Effector memory CD4-positive, alpha-beta T cell (primary cell): ENCODE measurements at regions not wholly inside any gene's neighbourhood (a gene's known extent, or its start where the extent isn't known, plus 50 kb on each side); places are given as distances from the start of the nearest gene placed in this dataset.
"Not testable (repeated sequence)": the region's sequence is repeated elsewhere in the genome, so short reads cannot be mapped to it uniquely, and the experiment has no call there.

Source experiments
- DNase-seq, 3 donors: peaks; one replicate each; pipeline ENCODE4 v3.0.0-alpha.2; 2020
- H3K27ac ChIP-seq: 2 replicates; pipeline ENCODE4 v1.7.0; 2013; ENCODE audit warnings: mild to moderate bottlenecking, low read length, moderate library complexity; ENCODE audit not compliant: insufficient read depth, poor library complexity, severe bottlenecking
- H3K27me3 ChIP-seq: replicated peaks from 2 replicates; pipeline ENCODE4 v1.7.0; 2013; ENCODE audit warnings: mild to moderate bottlenecking, low read length; ENCODE audit not compliant: insufficient read depth, control insufficient read depth, poor library complexity, severe bottlenecking
- H3K36me3 ChIP-seq: 2 replicates; pipeline ENCODE4 v1.7.0; 2013; ENCODE audit warnings: mild to moderate bottlenecking, low read length, moderate library complexity; ENCODE audit not compliant: control insufficient read depth, insufficient read depth
- H3K4me1 ChIP-seq: 2 replicates; pipeline ENCODE4 v1.7.0; 2013; ENCODE audit warnings: low read length, mild to moderate bottlenecking; ENCODE audit not compliant: control insufficient read depth, insufficient read depth, poor library complexity, severe bottlenecking
- H3K4me3 ChIP-seq: 2 replicates; pipeline ENCODE4 v1.7.0; 2013; ENCODE audit warnings: low read length, low read depth, mild to moderate bottlenecking; ENCODE audit not compliant: insufficient read depth, poor library complexity, severe bottlenecking
- H3K9me3 ChIP-seq: 2 replicates; pipeline ENCODE4 v1.7.0; 2013; ENCODE audit warnings: mild to moderate bottlenecking, low read length, moderate library complexity; ENCODE audit not compliant: control insufficient read depth

DNA sequence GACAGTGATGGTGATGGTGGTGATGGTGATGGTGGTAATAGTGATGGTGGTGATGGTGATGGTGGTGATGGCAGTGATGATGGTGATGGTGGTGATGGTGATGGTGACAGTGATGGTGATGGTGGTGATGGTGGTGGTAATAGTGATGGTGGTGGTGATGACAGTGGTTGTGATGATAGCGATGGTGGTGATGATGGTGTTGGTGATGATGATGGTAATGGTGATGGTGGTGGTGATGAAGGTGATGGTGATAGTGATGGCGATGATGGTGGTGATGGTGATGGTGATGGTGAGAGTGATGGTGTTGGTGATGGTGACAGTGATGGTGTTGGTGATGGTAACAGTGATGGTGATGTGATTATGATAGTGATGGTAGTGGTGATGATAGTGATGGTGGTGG is 94.3 kb downstream of the ASB1 start:
- no peaks in the 10 kb centered on the region for H3K9me3 ChIP-seq
- H3K27ac ChIP-seq = no peak overlapping the region
- DNase-seq = no peak
- H3K4me3 ChIP-seq = no peak overlapping the region
- H3K27me3 ChIP-seq = no peaks in the 10 kb centered on the region
- no peaks in the 10 kb centered on the region for H3K36me3 ChIP-seq
- H3K4me1 ChIP-seq = no peaks in the 10 kb centered on the region

DNA sequence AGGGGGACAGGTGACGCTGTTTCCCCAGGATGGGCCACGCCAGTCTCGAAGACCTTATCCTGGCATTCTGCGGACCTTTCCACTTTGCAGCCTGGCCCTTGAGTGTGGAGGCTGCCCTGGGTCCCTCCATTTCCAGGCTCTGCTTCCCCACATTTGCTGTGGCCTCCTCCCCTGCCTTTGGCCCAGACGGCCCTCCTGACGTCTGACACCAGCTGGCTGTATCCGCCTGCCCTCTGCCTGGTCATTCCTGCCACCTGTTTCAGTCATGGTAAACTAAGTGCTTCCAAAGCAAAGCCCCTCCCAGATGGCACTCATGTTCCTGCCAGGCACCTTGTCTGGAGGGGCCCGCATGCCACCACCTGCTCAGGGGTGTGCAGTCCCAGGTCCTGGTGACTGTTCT is 95.1 kb downstream of the ASB1 start:
- no peaks in the 10 kb centered on the region for H3K4me1 ChIP-seq
- no peak overlapping the region for H3K27ac ChIP-seq

DNA sequence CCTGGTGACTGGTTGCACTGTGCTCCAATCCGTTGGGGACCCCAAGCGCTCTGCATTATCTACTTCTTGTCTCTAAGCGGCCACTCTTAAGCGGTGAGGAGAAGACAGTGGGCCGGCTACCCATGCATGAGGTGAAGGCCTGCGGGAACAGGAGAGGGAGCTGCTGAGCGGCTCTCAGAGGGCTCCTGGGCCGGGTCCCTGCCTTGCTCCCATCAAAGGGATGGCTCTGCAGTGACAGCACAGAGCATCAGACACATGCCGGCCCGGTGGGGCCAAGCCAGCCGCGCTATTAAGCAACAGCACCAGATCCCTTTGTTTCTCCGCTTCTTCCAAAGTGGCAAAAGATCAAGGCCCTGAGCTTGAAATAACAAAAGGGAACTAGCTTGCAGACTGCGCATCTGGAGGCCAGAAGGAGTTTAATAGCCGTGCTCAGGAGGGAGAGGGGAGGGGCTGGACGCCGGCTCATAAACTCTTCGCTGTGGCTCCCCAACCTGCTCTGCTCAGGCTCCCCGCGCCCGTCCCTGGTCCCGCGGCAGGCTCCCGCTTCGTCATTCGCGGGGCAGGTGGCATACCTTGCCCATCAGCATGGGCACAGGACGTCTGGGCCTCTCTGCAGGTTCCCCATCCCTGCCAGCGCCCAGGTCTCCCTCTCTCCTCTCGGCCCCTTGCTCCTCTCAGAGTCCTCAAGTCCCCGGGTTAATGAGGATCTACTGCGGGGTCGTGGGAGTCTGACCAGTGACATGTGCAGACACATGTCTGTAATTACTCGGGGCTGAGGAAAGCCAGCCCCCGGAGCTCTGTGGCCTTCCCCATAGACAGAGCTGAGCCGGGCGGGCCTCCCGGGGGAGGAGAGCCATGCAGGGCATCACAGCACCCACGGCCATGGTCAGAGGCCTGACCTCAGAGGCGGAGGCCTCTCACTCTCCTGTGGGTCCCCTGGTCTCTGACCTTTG is 96.7 kb downstream of the ASB1 start:
- Histone ChIP-seq H3K27ac (no peak overlapping the region), H3K36me3 (no peaks in the 10 kb centered on the region), H3K27me3 (no peaks in the 10 kb centered on the region), H3K4me3 (no peak overlapping the region), H3K9me3 (no peaks in the 10 kb centered on the region), H3K4me1 (no peaks in the 10 kb centered on the region)
- no peak for DNase-seq

More for the DNA sequence above, 95.1 kb downstream of the ASB1 start:
- no peaks in the 10 kb centered on the region for H3K36me3 ChIP-seq
- H3K9me3 ChIP-seq = no peaks in the 10 kb centered on the region
- no peak for DNase-seq
- H3K27me3 ChIP-seq = no peaks in the 10 kb centered on the region
- no peak overlapping the region for H3K4me3 ChIP-seq

DNA sequence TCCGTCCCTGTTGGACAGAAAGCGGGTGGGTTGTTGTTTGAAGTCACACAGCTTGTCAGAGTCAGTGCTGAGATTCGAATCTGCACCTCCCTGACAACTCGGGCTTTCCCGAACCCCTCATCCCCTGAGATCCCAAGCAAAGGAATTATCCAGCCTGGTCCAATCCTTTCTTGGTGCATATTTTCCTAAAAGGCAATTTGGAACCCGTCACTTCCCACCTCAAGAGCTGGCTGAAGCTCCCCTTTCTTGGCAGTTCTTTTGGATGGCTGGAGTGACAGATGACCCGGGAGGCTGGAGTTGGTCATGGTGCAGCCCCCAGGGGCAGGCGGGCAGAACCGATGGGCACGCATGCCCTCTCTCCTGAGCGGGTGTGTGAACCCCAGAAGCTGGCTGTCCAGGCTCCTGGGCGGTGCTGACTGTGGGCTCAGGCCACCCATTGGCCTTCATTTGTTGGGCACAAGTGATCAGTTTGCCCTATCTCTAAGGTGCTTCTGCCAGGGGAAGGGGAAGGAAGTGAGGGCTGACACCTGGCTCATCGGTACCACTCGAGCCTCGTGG is 97.8 kb downstream of the ASB1 start:
- no peak for DNase-seq
- no peak overlapping the region for H3K27ac ChIP-seq
- H3K27me3 ChIP-seq = no peaks in the 10 kb centered on the region
- H3K9me3 ChIP-seq = no peaks in the 10 kb centered on the region
- no peaks in the 10 kb centered on the region for H3K36me3 ChIP-seq
- H3K4me1 ChIP-seq = no peaks in the 10 kb centered on the region
- no peak overlapping the region for H3K4me3 ChIP-seq

DNA sequence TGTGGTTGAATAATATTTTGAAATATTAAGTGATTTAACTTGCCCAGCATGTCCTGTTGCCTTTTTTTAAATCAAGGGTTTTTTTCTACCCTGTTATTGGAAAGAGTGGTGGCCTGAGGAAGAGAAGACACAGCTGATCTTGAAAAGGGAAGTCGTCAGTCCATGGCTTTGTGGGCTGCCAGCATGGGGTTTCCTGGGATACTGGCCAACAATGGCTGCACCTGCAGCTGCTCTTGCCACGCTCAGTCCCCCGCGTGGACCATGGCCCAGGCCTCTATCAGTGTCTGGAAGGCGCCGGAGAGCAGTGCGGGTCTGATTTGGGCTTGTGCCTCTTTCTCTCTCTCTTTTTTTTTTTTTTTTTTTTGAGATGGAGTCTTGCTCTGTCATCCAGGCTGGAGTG is 99.3 kb downstream of the ASB1 start:
- H3K9me3 ChIP-seq = no peaks in the 10 kb centered on the region
- no peak for DNase-seq
- H3K27me3 ChIP-seq = no peaks in the 10 kb centered on the region
- no peaks in the 10 kb centered on the region for H3K4me1 ChIP-seq
- no peak overlapping the region for H3K4me3 ChIP-seq
- H3K27ac ChIP-seq = no peak overlapping the region
- H3K36me3 ChIP-seq = no peaks in the 10 kb centered on the region

DNA sequence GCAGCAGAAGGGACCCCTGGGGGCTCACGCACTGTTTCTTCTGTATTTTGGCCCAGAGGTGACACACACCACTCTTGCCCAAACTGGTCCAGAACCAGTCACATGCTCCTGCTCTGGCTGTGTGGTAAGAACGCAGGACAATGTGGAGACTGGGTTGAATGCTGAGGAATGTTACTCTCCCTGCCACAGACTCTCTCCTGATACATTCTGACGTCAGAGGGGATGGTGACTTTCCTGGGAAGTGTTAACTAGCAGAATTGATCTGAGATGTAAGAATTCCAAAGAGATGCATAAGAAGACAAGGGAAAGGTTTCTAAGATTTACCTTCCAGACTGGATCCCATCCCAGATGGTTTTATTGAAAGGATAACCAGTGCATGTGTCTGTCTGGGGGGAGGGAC is 100.8 kb downstream of the ASB1 start:
- Histone ChIP-seq H3K4me1 (no peaks in the 10 kb centered on the region), H3K27ac (no peak overlapping the region), H3K36me3 (no peaks in the 10 kb centered on the region), H3K9me3 (no peaks in the 10 kb centered on the region), H3K27me3 (no peaks in the 10 kb centered on the region), H3K4me3 (no peak overlapping the region)
- no peak for DNase-seq

DNA sequence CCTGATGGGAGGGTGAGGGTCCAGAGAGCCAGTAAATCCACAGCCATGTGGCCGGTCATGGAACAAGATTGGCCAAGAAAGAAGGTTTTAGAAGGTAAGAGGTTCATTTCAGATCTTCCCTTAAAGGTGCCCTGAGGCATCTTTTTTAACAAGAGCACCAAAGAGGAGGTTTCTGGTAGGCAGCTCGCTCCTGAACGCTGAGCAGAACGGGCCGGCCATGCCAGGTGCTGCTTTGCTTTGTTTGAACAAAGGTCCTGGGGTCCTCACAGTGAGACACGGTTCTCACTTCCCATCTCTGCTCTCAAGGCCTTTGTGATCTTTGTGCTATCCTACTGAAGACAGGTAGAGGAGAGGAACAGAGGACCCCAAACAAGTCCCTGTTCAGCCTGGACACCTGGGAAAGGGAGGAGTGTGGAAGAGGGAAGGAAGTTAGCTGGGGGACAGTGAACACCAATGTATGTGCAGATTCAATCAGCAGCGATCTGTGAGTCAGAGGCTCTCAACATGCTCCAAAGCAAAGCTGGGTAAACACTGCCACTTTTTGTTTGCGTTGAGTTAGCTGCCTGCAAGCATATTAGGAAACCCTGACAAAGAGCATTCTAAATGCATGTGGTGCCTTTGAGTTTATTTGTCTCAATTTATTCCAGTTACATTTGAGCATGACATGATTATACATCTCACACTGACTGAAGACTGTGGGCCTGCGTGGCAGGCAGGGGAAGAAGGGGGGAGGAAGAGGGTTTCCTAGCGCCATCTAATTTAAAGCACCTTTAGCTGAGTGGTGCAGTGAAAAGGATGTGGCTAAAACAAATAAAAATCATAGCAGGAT is 102.4 kb downstream of the ASB1 start:
- Histone ChIP-seq H3K9me3 (no peaks in the 10 kb centered on the region), H3K27me3 (no peaks in the 10 kb centered on the region), H3K36me3 (no peaks in the 10 kb centered on the region), H3K4me1 (no peaks in the 10 kb centered on the region), H3K4me3 (no peak overlapping the region), H3K27ac (no peak overlapping the region)
- no peak for DNase-seq

DNA sequence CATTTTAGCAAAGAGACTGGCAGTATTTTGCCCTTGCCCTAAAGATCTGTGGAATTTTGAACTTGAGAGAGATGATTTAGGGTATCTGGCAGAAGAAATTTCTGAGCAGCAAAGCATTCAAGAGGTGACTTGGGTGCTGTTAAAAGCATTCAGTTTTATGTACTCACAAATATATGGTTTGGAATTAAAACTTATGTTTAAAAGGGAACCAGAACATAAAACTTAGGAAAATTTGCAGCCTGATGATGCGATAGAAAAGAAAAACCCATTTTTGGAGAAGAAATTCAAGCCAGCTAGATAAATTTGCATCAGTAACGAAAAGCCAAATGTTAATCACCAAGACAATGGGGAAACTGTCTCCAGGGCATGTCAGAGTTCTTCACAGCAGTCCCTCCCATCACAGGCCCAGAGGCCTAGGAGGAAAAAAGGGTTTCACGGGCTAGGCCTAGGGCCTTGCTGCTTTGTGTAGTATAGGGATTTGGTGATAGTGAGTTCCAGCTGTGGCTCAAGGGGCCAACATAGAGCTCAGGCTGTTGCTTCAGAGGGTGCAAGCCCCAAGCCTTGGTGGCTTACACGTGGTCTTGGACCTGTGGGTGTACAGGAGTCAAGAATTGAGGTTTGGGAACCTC is 104.4 kb downstream of the ASB1 start:
- DNase-seq, H3K27ac ChIP-seq, H3K4me1 ChIP-seq, H3K4me3 ChIP-seq, H3K9me3 ChIP-seq, H3K36me3 ChIP-seq, H3K27me3 ChIP-seq: not testable (repeated sequence)

DNA sequence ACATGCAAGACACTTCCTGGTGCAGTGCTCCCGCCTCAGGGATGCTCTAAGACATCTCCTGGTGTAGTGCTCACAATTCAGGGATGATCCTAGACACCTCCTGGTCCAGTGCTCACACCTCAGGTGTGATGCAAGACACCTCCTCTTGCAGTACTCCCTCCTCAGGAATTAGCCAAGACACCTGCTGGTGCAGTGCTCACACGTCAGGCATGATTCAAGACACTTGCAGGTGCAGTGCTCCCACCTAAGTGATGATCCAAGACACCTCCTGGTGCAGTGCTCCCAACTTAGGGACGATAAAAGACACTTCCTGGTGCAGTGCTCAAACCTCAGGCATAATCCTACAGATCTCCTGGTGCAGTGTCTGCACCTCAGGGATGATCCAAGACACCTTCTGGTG is 117.0 kb downstream of the ASB1 start:
- not testable (repeated sequence) for H3K9me3 ChIP-seq, H3K36me3 ChIP-seq, H3K4me3 ChIP-seq, H3K27me3 ChIP-seq, H3K4me1 ChIP-seq, H3K27ac ChIP-seq, DNase-seq
